Keratinocyte (primary cell): ENCODE measurements at regions not wholly inside any gene's neighbourhood (a gene's known extent, or its start where the extent isn't known, plus 50 kb on each side); places are given as distances from the start of the nearest gene placed in this dataset.

Experiments used
- DNase-seq: peaks from one replicate; pipeline ENCODE4 v3.0.0-alpha.2; 2011; ENCODE audit warnings: low read depth, missing footprints, low spot score
- FAIRE-seq: peaks from 2 replicates; lab custom pipeline; 2011; peaks lifted over from hg19 to GRCh38; lab: Jason Lieb, UNC
- H2AFZ ChIP-seq: 2 replicates; pipeline ENCODE4 v1.6.0; 2012; ENCODE audit warnings: low read length, control low read depth, inconsistent platforms; ENCODE audit not compliant: control insufficient read depth
- H3K27ac ChIP-seq: 2 replicates; pipeline ENCODE4 v1.5.1; 2011; ENCODE audit warnings: low read length; ENCODE audit not compliant: control insufficient read depth, insufficient read depth
- H3K27me3 ChIP-seq: 3 replicates; pipeline ENCODE4 v1.6.0; 2011; ENCODE audit warnings: low read length; ENCODE audit not compliant: control insufficient read depth, insufficient read depth; ENCODE audit errors: extremely low read depth
- H3K36me3 ChIP-seq, 2 experiments: 2 replicates in 1 of 2; 3 replicates in 1 of 2; pipeline ENCODE4 v1.5.1; 2011; ENCODE audit warnings: low read length in 2 of 2, mild to moderate bottlenecking in 1 of 2; ENCODE audit not compliant: control insufficient read depth in 2 of 2, insufficient read depth in 2 of 2; ENCODE audit errors: extremely low read depth in 1 of 2
- H3K4me1 ChIP-seq: 3 replicates; pipeline ENCODE4 v1.5.1; 2011; ENCODE audit warnings: low read length; ENCODE audit not compliant: control insufficient read depth, insufficient read depth; ENCODE audit errors: extremely low read depth
- H3K4me2 ChIP-seq: 3 replicates; pipeline ENCODE4 v1.6.0; 2011; ENCODE audit warnings: low read depth, low read length; ENCODE audit not compliant: control insufficient read depth, insufficient read depth; ENCODE audit errors: extremely low read depth
- H3K4me3 ChIP-seq, 3 experiments: fragments of 200-600 bp in 1 of 3; sonication (generic) in 1 of 3; 2 replicates in 2 of 3; 3 replicates in 1 of 3; pipeline ENCODE4 v1.5.1; 2011 to 2016; ENCODE audit warnings: low read length in 3 of 3, mild to moderate bottlenecking in 3 of 3, control low read depth in 2 of 3, inconsistent platforms in 1 of 3, low read depth in 1 of 3, mixed read lengths in 1 of 3, mixed run types in 1 of 3, moderate library complexity in 1 of 3; ENCODE audit not compliant: control insufficient read depth in 2 of 3, insufficient read depth in 2 of 3; ENCODE audit errors: extremely low read depth in 1 of 3
- H3K79me2 ChIP-seq: 2 replicates; pipeline ENCODE4 v1.6.0; 2012; ENCODE audit warnings: low read length; ENCODE audit not compliant: control insufficient read depth, insufficient read depth
- H3K9ac ChIP-seq: 3 replicates; pipeline ENCODE4 v1.6.0; 2011; ENCODE audit warnings: low read length; ENCODE audit not compliant: control insufficient read depth, insufficient read depth; ENCODE audit errors: extremely low read depth
- H3K9me1 ChIP-seq: 3 replicates; pipeline ENCODE4 v1.6.0; 2011; ENCODE audit warnings: low read length; ENCODE audit not compliant: control insufficient read depth, insufficient read depth; ENCODE audit errors: extremely low read depth
- H3K9me3 ChIP-seq: 2 replicates; pipeline ENCODE4 v1.5.1; 2012; ENCODE audit warnings: low read depth, low read length; ENCODE audit not compliant: control insufficient read depth
- H4K20me1 ChIP-seq: 3 replicates; pipeline ENCODE4 v1.6.0; 2011; ENCODE audit warnings: low read length; ENCODE audit not compliant: control insufficient read depth, insufficient read depth; ENCODE audit errors: extremely low read depth
- EZH2 ChIP-seq: IDR thresholded peaks from one replicate; pipeline ENCODE4 v1.6.1; 2012; ENCODE audit warnings: inconsistent platforms, mild to moderate bottlenecking, low read length, moderate library complexity
- dilution Hi-C: fragments of 300-500 bp; cut with MboI; formaldehyde crosslinking; loops from one replicate; pipeline ENCODE4 v1.7.0; 2020; ENCODE audit warnings: low sequenced_read_pairs; ENCODE audit not compliant: extremely low pct_ligation_motif_present
- TF ChIP-seq, protein P1 (sequence below), 3 experiments: IDR thresholded peaks in 1 of 3; conservative IDR thresholded peaks in 1 of 3; optimal IDR thresholded peaks in 1 of 3; 2 replicates in 2 of 3; 3 replicates in 1 of 3; pipeline versions ENCODE3 to v1.5.1; 2011; ENCODE audit warnings: low read length in 3 of 3, mild to moderate bottlenecking in 3 of 3, moderate library complexity in 2 of 3, control low read depth in 1 of 3, inconsistent platforms in 1 of 3; ENCODE audit not compliant: insufficient read depth in 2 of 3; ENCODE audit errors: extremely low read depth in 1 of 3

DNA sequence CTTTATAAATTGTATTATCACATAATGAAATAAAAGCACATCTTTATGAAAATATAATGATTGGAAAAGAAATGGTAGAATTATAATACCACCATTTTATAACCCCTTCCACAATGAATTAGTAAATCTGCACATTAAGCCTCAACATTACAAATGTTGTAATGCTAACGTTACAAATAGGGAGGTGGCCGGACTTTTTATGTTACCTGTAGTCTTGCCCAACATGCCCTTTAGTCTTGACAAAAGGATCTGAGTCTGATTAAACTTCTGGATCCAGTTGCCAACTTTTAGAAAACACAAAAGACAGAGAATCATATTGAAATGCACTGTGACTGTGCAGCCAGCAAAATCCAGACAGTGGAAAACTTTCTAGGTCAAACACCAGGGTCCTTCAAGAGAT is 617.3 kb downstream of the KCNJ3 start:
- no peaks in the 10 kb centered on the region for H3K9me3 ChIP-seq
- no peak overlapping the region for H3K4me3 ChIP-seq
- TF ChIP-seq, protein P1, sequence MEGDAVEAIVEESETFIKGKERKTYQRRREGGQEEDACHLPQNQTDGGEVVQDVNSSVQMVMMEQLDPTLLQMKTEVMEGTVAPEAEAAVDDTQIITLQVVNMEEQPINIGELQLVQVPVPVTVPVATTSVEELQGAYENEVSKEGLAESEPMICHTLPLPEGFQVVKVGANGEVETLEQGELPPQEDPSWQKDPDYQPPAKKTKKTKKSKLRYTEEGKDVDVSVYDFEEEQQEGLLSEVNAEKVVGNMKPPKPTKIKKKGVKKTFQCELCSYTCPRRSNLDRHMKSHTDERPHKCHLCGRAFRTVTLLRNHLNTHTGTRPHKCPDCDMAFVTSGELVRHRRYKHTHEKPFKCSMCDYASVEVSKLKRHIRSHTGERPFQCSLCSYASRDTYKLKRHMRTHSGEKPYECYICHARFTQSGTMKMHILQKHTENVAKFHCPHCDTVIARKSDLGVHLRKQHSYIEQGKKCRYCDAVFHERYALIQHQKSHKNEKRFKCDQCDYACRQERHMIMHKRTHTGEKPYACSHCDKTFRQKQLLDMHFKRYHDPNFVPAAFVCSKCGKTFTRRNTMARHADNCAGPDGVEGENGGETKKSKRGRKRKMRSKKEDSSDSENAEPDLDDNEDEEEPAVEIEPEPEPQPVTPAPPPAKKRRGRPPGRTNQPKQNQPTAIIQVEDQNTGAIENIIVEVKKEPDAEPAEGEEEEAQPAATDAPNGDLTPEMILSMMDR (optimal IDR thresholded peaks at IDR 0.05 in 1 of 3, IDR thresholded peaks at IDR 0.05 in 1 of 3, conservative IDR thresholded peaks at IDR 0.05 in 1 of 3; ENCODE audit: extremely low read depth in 1 of 3, insufficient read depth in 2 of 3, low read length in 3 of 3), result no peak
- no peak for TF ChIP-seq EZH2
- H3K27me3 ChIP-seq, result no peaks in the 10 kb centered on the region
- H3K79me2 ChIP-seq, result no peaks in the 10 kb centered on the region
- H3K36me3 ChIP-seq, result no peaks in the 10 kb centered on the region
- DNase-seq, result no peak
- no peak overlapping the region for H2AFZ ChIP-seq
- H3K4me2 ChIP-seq, result no peak overlapping the region
- H3K27ac ChIP-seq, result no peak overlapping the region
- no peaks in the 10 kb centered on the region for H3K4me1 ChIP-seq
- no peak for FAIRE-seq
- no peak overlapping the region for H3K9ac ChIP-seq
- no peaks in the 10 kb centered on the region for H4K20me1 ChIP-seq
- dilution Hi-C loops, result no loop called here
- no peaks in the 10 kb centered on the region for H3K9me1 ChIP-seq

DNA sequence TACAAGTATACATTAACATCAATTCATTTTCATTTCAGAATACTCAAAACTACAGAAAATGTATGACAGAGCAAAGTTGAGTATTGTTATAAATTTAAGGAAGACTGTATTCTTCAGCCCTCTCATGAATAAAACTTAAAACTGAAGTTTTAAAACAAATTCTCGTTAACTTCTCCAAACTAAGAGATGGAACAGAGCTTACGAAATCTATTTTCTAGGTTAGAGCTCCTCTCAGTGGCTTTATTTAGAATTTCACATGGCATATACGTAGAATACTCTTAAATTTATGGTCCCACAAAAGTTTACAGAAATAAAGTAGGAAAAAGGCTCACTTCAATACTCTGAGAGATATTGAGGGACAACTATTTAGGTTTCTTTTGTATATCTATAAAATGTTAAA is 612.1 kb downstream of the KCNJ3 start:
- Histone ChIP-seq H3K9me1 (no peaks in the 10 kb centered on the region), H3K79me2 (no peaks in the 10 kb centered on the region), H3K36me3 (no peaks in the 10 kb centered on the region), H3K4me1 (no peaks in the 10 kb centered on the region), H3K9ac (no peak overlapping the region), H4K20me1 (no peaks in the 10 kb centered on the region), H3K9me3 (no peaks in the 10 kb centered on the region), H3K27me3 (no peaks in the 10 kb centered on the region), H3K27ac (no peak overlapping the region), H2AFZ (no peak overlapping the region), H3K4me2 (no peak overlapping the region), H3K4me3 (no peak overlapping the region)
- dilution Hi-C loops, result no loop called here
- FAIRE-seq (no peak), DNase-seq (no peak)
- TF ChIP-seq, protein P1 (optimal IDR thresholded peaks at IDR 0.05 in 1 of 3, IDR thresholded peaks at IDR 0.05 in 1 of 3, conservative IDR thresholded peaks at IDR 0.05 in 1 of 3; ENCODE audit: extremely low read depth in 1 of 3, insufficient read depth in 2 of 3, low read length in 3 of 3), result peak in 2 of 3 experiments; percentile 25 to 48
- TF ChIP-seq EZH2, result no peak
